ENCODE measurements at regions not wholly inside any gene's neighbourhood (a gene's known extent, or its start where the extent isn't known, plus 50 kb on each side); places are given as distances from the start of the nearest gene placed in this dataset.
"Not testable (repeated sequence)": the region's sequence is repeated elsewhere in the genome, so short reads cannot be mapped to it uniquely, and the experiment has no call there.

DNA sequence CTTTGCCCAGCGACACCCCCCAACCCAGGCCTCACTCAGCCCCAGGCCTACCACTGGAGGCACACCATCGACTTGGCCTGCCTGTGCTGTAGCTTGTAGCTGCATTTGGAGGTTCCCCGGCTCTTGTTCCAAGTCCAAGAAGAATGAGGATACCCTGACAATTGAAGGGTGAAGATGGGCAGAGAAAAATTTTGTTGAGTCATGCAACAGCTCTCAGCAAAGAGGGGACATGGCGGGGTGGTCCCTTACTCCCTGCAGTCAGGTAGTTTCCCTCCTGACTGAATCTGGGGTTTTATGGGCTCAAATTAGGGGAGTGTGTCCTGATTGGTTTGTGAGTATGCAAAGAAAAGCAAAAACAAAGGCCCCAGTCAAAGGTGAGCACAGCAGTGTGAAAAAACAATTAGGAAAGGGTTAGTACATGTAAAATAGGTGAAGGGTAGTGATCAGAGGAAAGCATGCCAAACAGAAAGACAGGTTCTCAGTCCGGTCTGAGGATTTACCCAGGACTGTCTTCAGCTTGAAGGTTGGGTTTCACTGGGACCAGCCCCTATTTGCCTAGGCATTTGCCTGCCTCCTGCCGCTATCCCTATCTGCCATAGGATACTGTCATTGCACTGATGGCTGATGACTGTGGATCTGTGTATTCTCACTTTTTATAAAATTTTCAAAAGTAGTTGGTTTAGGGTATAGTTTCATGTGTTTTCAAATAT, 316.4 kb upstream of the RND3 start:
- TF ChIP-seq, protein P1, sequence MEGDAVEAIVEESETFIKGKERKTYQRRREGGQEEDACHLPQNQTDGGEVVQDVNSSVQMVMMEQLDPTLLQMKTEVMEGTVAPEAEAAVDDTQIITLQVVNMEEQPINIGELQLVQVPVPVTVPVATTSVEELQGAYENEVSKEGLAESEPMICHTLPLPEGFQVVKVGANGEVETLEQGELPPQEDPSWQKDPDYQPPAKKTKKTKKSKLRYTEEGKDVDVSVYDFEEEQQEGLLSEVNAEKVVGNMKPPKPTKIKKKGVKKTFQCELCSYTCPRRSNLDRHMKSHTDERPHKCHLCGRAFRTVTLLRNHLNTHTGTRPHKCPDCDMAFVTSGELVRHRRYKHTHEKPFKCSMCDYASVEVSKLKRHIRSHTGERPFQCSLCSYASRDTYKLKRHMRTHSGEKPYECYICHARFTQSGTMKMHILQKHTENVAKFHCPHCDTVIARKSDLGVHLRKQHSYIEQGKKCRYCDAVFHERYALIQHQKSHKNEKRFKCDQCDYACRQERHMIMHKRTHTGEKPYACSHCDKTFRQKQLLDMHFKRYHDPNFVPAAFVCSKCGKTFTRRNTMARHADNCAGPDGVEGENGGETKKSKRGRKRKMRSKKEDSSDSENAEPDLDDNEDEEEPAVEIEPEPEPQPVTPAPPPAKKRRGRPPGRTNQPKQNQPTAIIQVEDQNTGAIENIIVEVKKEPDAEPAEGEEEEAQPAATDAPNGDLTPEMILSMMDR (IDR thresholded peaks at IDR 0.05) = no peak
- ATAC-seq (no peak), DNase-seq (no peak)
- Histone ChIP-seq H3K36me3 (ENCODE audit: insufficient read depth in 1 of 2, low read depth in 1 of 2) (no peaks in the 10 kb centered on the region), H3K27me3 (ENCODE audit: insufficient read depth in 3 of 3, low read length in 2 of 3) (no peaks in the 10 kb centered on the region), H3K4me3 (no peak overlapping the region), H3K4me1 (no peaks in the 10 kb centered on the region), H3K9me3 (no peaks in the 10 kb centered on the region), H3K27ac (no peak overlapping the region)
- intact Hi-C loops (cut with DNase I) = no loop called here
- 76 to 85% (median 77%) methylated on average over 6 of the region's 6 CpGs for WGBS, 3 donors

DNA sequence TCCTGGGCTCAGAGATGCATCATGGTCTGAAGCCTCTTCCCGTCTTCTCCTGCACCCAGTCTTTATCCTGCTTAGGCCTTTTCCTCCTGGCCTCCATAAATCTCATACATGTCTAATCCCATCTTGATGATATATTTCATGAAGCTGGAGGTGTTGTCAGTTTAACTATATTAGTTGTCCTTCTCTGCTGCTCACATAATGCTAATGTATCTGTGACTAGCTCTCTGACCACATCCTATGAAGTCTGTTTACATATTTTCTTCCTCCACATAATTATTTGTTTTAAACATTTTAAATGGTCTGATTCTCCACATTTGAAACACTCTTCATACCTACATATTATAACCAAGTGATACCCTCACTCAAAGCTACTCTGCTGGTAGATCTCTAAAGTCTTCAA, 315.2 kb upstream of the RND3 start:
- Histone ChIP-seq H3K9me3 (no peaks in the 10 kb centered on the region), H3K27me3 (ENCODE audit: insufficient read depth in 3 of 3, low read length in 2 of 3) (no peaks in the 10 kb centered on the region), H3K4me3 (no peak overlapping the region), H3K36me3 (ENCODE audit: insufficient read depth in 1 of 2, low read depth in 1 of 2) (no peaks in the 10 kb centered on the region), H3K27ac (no peak overlapping the region), H3K4me1 (no peaks in the 10 kb centered on the region)
- intact Hi-C loops (cut with DNase I) = no loop called here
- DNase-seq (no peak), ATAC-seq (no peak)
- WGBS, 3 donors = 93 to 100% (median 94%) methylated on average over 1 of the region's 1 CpG
- TF ChIP-seq, protein P1 (IDR thresholded peaks at IDR 0.05) = no peak

DNA sequence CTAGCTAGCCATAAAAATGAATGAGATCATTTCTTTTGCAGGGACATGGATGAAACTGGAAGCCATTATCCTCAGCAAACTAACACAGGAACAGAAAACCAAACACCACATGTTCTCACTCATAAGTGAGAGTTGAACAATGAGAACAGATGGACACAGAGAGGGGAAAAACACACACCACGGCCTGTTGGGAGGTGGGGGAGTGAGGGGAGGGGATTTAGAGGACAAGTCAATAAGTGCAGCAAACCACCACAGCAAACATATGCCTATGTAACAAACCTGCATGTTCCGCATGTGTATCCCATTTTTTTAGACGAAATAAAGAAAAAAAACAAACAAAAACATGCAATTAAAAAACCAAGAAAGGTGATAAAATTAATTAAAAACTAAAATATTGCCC, 308.8 kb upstream of the RND3 start:
- H3K9me3 ChIP-seq; H3K27ac ChIP-seq; intact Hi-C loops (cut with DNase I); H3K4me1 ChIP-seq; H3K27me3 ChIP-seq (ENCODE audit: insufficient read depth in 3 of 3, low read length in 2 of 3); ATAC-seq; H3K4me3 ChIP-seq; DNase-seq; H3K36me3 ChIP-seq (ENCODE audit: insufficient read depth in 1 of 2, low read depth in 1 of 2): not testable (repeated sequence)
- WGBS, 3 donors = 66 to 78% (median 68%) methylated on average over 3 of the region's 3 CpGs

DNA sequence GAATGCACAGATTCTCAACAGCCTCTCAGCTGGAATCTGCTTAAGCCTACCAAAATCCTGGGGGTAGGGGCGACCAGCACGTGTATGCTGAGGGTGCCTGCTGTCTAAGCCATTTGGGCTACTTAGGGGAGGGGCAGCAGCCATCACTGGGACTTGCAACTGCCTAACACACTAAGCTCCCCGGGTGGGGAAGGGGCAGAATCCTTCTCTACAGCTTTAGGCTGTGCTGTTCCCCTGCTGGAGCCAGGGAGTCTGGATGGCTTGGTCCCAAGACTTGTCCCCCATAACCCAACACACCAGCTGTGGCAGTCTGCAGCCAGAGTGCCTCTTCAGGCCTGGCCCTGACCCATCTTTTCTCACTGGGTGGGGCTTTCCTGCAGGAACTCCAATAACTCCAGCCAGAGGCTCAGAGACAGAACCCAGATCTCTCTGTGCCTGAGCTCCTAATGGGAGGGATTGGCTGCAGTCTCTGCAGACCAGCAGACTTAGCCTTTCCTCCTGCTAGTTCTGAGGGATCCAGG, 305.4 kb upstream of the RND3 start:
- H3K36me3 ChIP-seq (ENCODE audit: insufficient read depth in 1 of 2, low read depth in 1 of 2) = no peaks in the 10 kb centered on the region
- intact Hi-C loops (cut with DNase I) = no loop called here
- ATAC-seq (no peak), DNase-seq (no peak)
- H3K27ac ChIP-seq = no peak overlapping the region
- H3K4me1 ChIP-seq = no peaks in the 10 kb centered on the region
- WGBS, 3 donors = 77 to 94% (median 87%) methylated on average over 3 of the region's 3 CpGs
- no peak overlapping the region for H3K4me3 ChIP-seq
- no peaks in the 10 kb centered on the region for H3K27me3 ChIP-seq (ENCODE audit: insufficient read depth in 3 of 3, low read length in 2 of 3)
- no peaks in the 10 kb centered on the region for H3K9me3 ChIP-seq
- TF ChIP-seq, protein P1 (IDR thresholded peaks at IDR 0.05) = no peak

DNA sequence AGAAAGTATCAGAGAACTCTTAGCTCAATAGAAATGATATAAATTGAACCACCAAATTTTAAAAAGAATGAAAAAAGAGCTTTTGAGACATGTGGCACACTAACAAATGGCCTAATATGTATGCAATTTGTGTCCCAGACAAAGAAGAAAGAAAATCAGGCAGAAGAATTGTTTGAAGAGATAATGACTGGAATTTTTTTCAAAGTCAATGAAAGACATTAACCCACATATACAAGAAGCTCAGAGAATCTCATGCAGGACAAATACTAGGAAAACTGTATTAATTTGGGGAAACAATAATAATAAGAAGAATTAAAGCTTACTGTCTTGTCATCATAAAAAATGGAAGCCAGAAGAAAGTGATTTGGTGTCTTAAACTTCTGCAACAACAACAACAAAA, 304.1 kb upstream of the RND3 start:
- Histone ChIP-seq H3K9me3 (no peaks in the 10 kb centered on the region), H3K27ac (no peak overlapping the region), H3K4me3 (no peak overlapping the region), H3K27me3 (ENCODE audit: insufficient read depth in 3 of 3, low read length in 2 of 3) (no peaks in the 10 kb centered on the region), H3K4me1 (no peaks in the 10 kb centered on the region), H3K36me3 (ENCODE audit: insufficient read depth in 1 of 2, low read depth in 1 of 2) (no peaks in the 10 kb centered on the region)
- ATAC-seq = no peak
- TF ChIP-seq, protein P1 (IDR thresholded peaks at IDR 0.05) = no peak
- no peak for DNase-seq
- intact Hi-C loops (cut with DNase I) = no loop called here
